ENCODE measurements at regions not wholly inside any gene's neighbourhood (a gene's known extent, or its start where the extent isn't known, plus 50 kb on each side); places are given as distances from the start of the nearest gene placed in this dataset.

DNA sequence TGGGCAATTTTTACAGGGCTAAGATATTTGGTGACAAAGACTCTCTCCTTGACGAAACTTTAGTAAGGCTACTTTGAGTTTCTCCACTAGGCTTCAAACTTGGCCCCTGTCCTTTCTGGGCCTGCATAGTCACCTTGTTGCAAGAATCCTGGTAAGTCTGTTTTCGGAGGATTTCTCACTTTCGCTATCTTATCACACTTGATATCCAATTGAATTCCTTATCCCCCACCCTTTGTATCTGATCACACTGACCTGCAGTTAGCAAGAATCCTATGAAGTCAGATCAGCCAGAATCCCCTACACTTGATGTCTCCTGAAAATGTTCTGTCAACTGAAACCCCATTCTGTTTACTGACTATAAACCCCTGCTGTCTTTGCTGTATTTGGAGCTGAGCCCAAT, 499.8 kb upstream of the GCFC2 start:
- 31% methylated on average over 3 of the region's 3 CpGs for WGBS (ENCODE audit: low lambda C conversion rate)
- no peak for TF ChIP-seq ZBTB33 (IDR thresholded peaks at IDR 0.05; ENCODE audit: borderline replicate concordance, low read depth)
- no peak for TF ChIP-seq TAF1 (IDR thresholded peaks at IDR 0.05; ENCODE audit: borderline replicate concordance, low read depth, low read length)
- TF ChIP-seq TCF12 (IDR thresholded peaks at IDR 0.05) = no peak
- no peak for TF ChIP-seq SIN3A (IDR thresholded peaks at IDR 0.05; ENCODE audit: borderline replicate concordance, low read depth, low read length)
- TF ChIP-seq ELF1 (IDR thresholded peaks at IDR 0.05) = no peak
- no peak for TF ChIP-seq GATA2 (CRISPR knock-in tag; IDR thresholded peaks at IDR 0.05)
- TF ChIP-seq, protein P1, sequence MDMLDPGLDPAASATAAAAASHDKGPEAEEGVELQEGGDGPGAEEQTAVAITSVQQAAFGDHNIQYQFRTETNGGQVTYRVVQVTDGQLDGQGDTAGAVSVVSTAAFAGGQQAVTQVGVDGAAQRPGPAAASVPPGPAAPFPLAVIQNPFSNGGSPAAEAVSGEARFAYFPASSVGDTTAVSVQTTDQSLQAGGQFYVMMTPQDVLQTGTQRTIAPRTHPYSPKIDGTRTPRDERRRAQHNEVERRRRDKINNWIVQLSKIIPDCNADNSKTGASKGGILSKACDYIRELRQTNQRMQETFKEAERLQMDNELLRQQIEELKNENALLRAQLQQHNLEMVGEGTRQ (IDR thresholded peaks at IDR 0.05; ENCODE audit: borderline replicate concordance, low read depth, low read length) = no peak
- TF ChIP-seq, protein P2, sequence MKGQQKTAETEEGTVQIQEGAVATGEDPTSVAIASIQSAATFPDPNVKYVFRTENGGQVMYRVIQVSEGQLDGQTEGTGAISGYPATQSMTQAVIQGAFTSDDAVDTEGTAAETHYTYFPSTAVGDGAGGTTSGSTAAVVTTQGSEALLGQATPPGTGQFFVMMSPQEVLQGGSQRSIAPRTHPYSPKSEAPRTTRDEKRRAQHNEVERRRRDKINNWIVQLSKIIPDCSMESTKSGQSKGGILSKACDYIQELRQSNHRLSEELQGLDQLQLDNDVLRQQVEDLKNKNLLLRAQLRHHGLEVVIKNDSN (IDR thresholded peaks at IDR 0.05; ENCODE audit: borderline replicate concordance, low read depth) = no peak
- TF ChIP-seq FOSL2 (IDR thresholded peaks at IDR 0.05; ENCODE audit: borderline replicate concordance, low read depth) = no peak
- TF ChIP-seq YY1 (IDR thresholded peaks at IDR 0.05; ENCODE audit: low read depth) = no peak
- TF ChIP-seq FOXJ3 (CRISPR knock-in tag; IDR thresholded peaks at IDR 0.05) = no peak
- TF ChIP-seq NRF1 (IDR thresholded peaks at IDR 0.05; ENCODE audit: low read depth, low read length) = no peak
- no peak for TF ChIP-seq MEF2A (IDR thresholded peaks at IDR 0.05; ENCODE audit: borderline replicate concordance, low read depth)
- TF ChIP-seq MXI1 (IDR thresholded peaks at IDR 0.05; ENCODE audit: low read depth, low read length) = no peak
- TF ChIP-seq RAD21 (IDR thresholded peaks at IDR 0.05; ENCODE audit: low read length) = no peak
- no peak for TF ChIP-seq IRF3 (IDR thresholded peaks at IDR 0.05; ENCODE audit: low read depth, low read length)
- no peak for TF ChIP-seq RFX5 (IDR thresholded peaks at IDR 0.05; ENCODE audit: low read length)
- no peak for TF ChIP-seq CHD2 (IDR thresholded peaks at IDR 0.05; ENCODE audit: low read length, partially characterized antibody)
- POLR2A ChIA-PET = no interaction called here

More for the DNA sequence above, 499.8 kb upstream of the GCFC2 start:
- Histone ChIP-seq H3K9ac (no peak overlapping the region), H3K4me3 (ENCODE audit: low read depth in 2 of 2, low read length in 1 of 2) (no peak overlapping the region; a peak in 1 of 4 replicates), H3K9me3 (no peaks in the 10 kb centered on the region), H3K4me2 (no peak overlapping the region), H4K20me1 (ENCODE audit: insufficient read depth) (no peaks in the 10 kb centered on the region), H3K79me2 (ENCODE audit: insufficient read depth) (no peaks in the 10 kb centered on the region), H2AFZ (ENCODE audit: low read depth) (no peak overlapping the region), H3K9me2 (no peaks in the 10 kb centered on the region), H3K36me3 (replicated peaks in 1 of 2; ENCODE audit: control insufficient read depth in 1 of 2, insufficient read depth in 2 of 2, low read length in 1 of 2) (no peaks in the 10 kb centered on the region), H3K27me3 (ENCODE audit: insufficient read depth) (no peaks in the 10 kb centered on the region), H3F3A (replicated peaks; ENCODE audit: insufficient read depth) (no peaks in the 10 kb centered on the region), H3K27ac (ENCODE audit: low read depth in 2 of 2, low read length in 1 of 2) (no peak overlapping the region), H3K4me1 (ENCODE audit: control insufficient read depth in 1 of 2, insufficient read depth in 2 of 2, low read depth in 1 of 2, low read length in 1 of 2) (no peaks in the 10 kb centered on the region)
- no peak for DNase-seq
- CTCF ChIA-PET = interaction anchor here (0.9 kb wide), 1 partner anchor 183 kb away, joined by 3 read pairs; no protein-coding TSS in a partner anchor
